Sigmoid colon (tissue), 3 donors: ENCODE measurements at regions not wholly inside any gene's neighbourhood (a gene's known extent, or its start where the extent isn't known, plus 50 kb on each side); places are given as distances from the start of the nearest gene placed in this dataset.

Experiments
- CTCF ChIP-seq, 4 experiments: fragments of 450-650 bp in 3 of 4; fragments of 200-600 bp in 1 of 4; IDR thresholded peaks; one replicate each; pipeline ENCODE4 v1.5.1; 2016 to 2019; ENCODE audit warnings: antibody characterized with exemption in 4 of 4, mild to moderate bottlenecking in 3 of 4, moderate library complexity in 2 of 4
- POLR2A ChIP-seq, 2 donors: fragments of 450-650 bp; IDR thresholded peaks; one replicate each; pipeline ENCODE4 v1.6.1; 2016; ENCODE audit warnings: antibody characterized with exemption in 2 of 2, mild to moderate bottlenecking in 2 of 2, moderate library complexity in 2 of 2

- no peak for TF ChIP-seq CTCF (IDR thresholded peaks at IDR 0.05)
- no peak for TF ChIP-seq POLR2A (IDR thresholded peaks at IDR 0.05)
These were observed 455.9 kb downstream of the TAF11L14 start for GRCh38 chr5:18090177-18090576.
